ENCODE measurements at regions not wholly inside any gene's neighbourhood (a gene's known extent, or its start where the extent isn't known, plus 50 kb on each side); places are given as distances from the start of the nearest gene placed in this dataset.

- Histone ChIP-seq H3K4me1 (ENCODE audit: control insufficient read depth in 2 of 2, insufficient read depth in 2 of 2, low read length in 2 of 2) (no peaks in the 10 kb centered on the region), H3K4me3 (ENCODE audit: low read length in 2 of 2) (no peak overlapping the region), H3K9me3 (ENCODE audit: control insufficient read depth in 2 of 2, low read length in 2 of 2) (no peaks in the 10 kb centered on the region), H3K9ac (ENCODE audit: low read depth in 1 of 2, low read length in 2 of 2) (no peak overlapping the region), H3K36me3 (ENCODE audit: control insufficient read depth in 2 of 2, insufficient read depth in 2 of 2, low read length in 2 of 2) (no peaks in the 10 kb centered on the region), H3K27me3 (ENCODE audit: control insufficient read depth in 2 of 2, insufficient read depth in 2 of 2, low read length in 2 of 2) (no peaks in the 10 kb centered on the region), H3K27ac (ENCODE audit: low read depth in 2 of 2, low read length in 2 of 2) (no peak overlapping the region)
These were observed 199.0 kb downstream of the HTR7 start for GRCh38 chr10:90658791-90659190.

GRCh38 chr10:90665905-90666662, 191.8 kb downstream of the HTR7 start:
- Histone ChIP-seq H3K4me1 (ENCODE audit: control insufficient read depth in 2 of 2, insufficient read depth in 2 of 2, low read length in 2 of 2) (no peaks in the 10 kb centered on the region), H3K9ac (ENCODE audit: low read depth in 1 of 2, low read length in 2 of 2) (no peak overlapping the region), H3K9me3 (ENCODE audit: control insufficient read depth in 2 of 2, low read length in 2 of 2) (no peaks in the 10 kb centered on the region), H3K27me3 (ENCODE audit: control insufficient read depth in 2 of 2, insufficient read depth in 2 of 2, low read length in 2 of 2) (no peaks in the 10 kb centered on the region), H3K36me3 (ENCODE audit: control insufficient read depth in 2 of 2, insufficient read depth in 2 of 2, low read length in 2 of 2) (no peaks in the 10 kb centered on the region), H3K27ac (ENCODE audit: low read depth in 2 of 2, low read length in 2 of 2) (no peak overlapping the region), H3K4me3 (ENCODE audit: low read length in 2 of 2) (no peak overlapping the region)

DNA sequence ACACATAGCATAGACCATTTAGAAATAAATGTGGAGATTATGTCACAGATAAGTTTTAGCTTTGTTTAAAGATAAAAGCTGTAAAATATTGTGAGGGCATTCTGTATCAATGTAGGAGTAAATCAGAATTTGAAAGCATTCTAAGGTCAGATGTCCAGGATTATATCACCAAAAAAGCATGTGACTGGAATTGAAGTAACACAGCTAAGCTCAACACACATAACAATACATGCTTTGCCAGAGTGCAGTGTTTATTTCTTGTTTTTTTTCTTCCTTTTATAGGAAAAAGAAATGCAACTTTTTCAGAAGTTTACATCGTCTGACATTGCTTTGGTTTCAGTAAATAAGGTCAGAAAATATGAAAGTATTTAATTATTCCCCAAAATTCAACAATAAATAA, 183.4 kb downstream of the HTR7 start:
- no peak overlapping the region for H3K4me3 ChIP-seq (ENCODE audit: low read length in 2 of 2)
- no peaks in the 10 kb centered on the region for H3K4me1 ChIP-seq (ENCODE audit: control insufficient read depth in 2 of 2, insufficient read depth in 2 of 2, low read length in 2 of 2)
- H3K9me3 ChIP-seq (ENCODE audit: control insufficient read depth in 2 of 2, low read length in 2 of 2) = no peaks in the 10 kb centered on the region
- H3K27me3 ChIP-seq (ENCODE audit: control insufficient read depth in 2 of 2, insufficient read depth in 2 of 2, low read length in 2 of 2) = no peaks in the 10 kb centered on the region
- H3K36me3 ChIP-seq (ENCODE audit: control insufficient read depth in 2 of 2, insufficient read depth in 2 of 2, low read length in 2 of 2) = no peaks in the 10 kb centered on the region
- H3K27ac ChIP-seq (ENCODE audit: low read depth in 2 of 2, low read length in 2 of 2) = no peak overlapping the region
- no peak overlapping the region for H3K9ac ChIP-seq (ENCODE audit: low read depth in 1 of 2, low read length in 2 of 2)

DNA sequence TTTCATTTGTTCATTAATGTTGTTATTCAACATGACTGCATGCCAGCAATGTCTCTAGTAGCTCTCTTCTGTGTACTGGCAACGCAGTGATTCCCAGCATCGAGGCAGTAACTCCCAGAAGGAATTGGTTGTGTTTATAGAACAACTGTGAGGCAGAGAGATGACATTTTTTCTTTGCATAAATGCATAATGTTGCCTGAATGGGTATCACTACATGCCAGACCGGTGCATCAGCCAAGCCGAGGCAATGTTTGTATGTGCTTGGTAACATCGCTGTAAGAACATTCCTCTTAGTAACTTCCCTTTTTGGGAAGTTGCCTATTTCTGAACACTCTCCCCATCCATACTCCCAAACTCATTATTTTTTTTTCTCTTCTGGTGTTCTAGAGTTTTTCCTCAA, 182.9 kb downstream of the HTR7 start:
- H3K27ac ChIP-seq (ENCODE audit: low read depth in 2 of 2, low read length in 2 of 2) = peak overlapping the region in 1 of 2 donors; percentile 28
- no peaks in the 10 kb centered on the region for H3K27me3 ChIP-seq (ENCODE audit: control insufficient read depth in 2 of 2, insufficient read depth in 2 of 2, low read length in 2 of 2)
- no peaks in the 10 kb centered on the region for H3K36me3 ChIP-seq (ENCODE audit: control insufficient read depth in 2 of 2, insufficient read depth in 2 of 2, low read length in 2 of 2)
- no peaks in the 10 kb centered on the region for H3K4me1 ChIP-seq (ENCODE audit: control insufficient read depth in 2 of 2, insufficient read depth in 2 of 2, low read length in 2 of 2)
- H3K9me3 ChIP-seq (ENCODE audit: control insufficient read depth in 2 of 2, low read length in 2 of 2) = no peaks in the 10 kb centered on the region
- H3K4me3 ChIP-seq (ENCODE audit: low read length in 2 of 2) = no peak overlapping the region
- no peak overlapping the region for H3K9ac ChIP-seq (ENCODE audit: low read depth in 1 of 2, low read length in 2 of 2)

GRCh38 chr10:90675621-90676020, 182.2 kb downstream of the HTR7 start:
- no peaks in the 10 kb centered on the region for H3K4me1 ChIP-seq (ENCODE audit: control insufficient read depth in 2 of 2, insufficient read depth in 2 of 2, low read length in 2 of 2)
- peak overlapping the region in 1 of 2 donors; percentile 28 for H3K27ac ChIP-seq (ENCODE audit: low read depth in 2 of 2, low read length in 2 of 2)
- H3K9ac ChIP-seq (ENCODE audit: low read depth in 1 of 2, low read length in 2 of 2) = no peak overlapping the region
- H3K27me3 ChIP-seq (ENCODE audit: control insufficient read depth in 2 of 2, insufficient read depth in 2 of 2, low read length in 2 of 2) = no peaks in the 10 kb centered on the region
- H3K36me3 ChIP-seq (ENCODE audit: control insufficient read depth in 2 of 2, insufficient read depth in 2 of 2, low read length in 2 of 2) = no peaks in the 10 kb centered on the region
- H3K9me3 ChIP-seq (ENCODE audit: control insufficient read depth in 2 of 2, low read length in 2 of 2) = no peaks in the 10 kb centered on the region
- H3K4me3 ChIP-seq (ENCODE audit: low read length in 2 of 2) = no peak overlapping the region
